ENCODE measurements at regions not wholly inside any gene's neighbourhood (a gene's known extent, or its start where the extent isn't known, plus 50 kb on each side); places are given as distances from the start of the nearest gene placed in this dataset.

- no peak overlapping the region for H2AFZ ChIP-seq (ENCODE audit: low read depth, low read length)
- FAIRE-seq, result no peak
- in situ Hi-C loops (cut with MboI) (no loop called here), intact Hi-C loops (cut with micrococcal nuclease) (no loop called here)
- H3K27me3 ChIP-seq (ENCODE audit: control insufficient read depth in 2 of 2, insufficient read depth in 2 of 2, low read length in 2 of 2), result peaks cover 0 to 24% of the 10 kb centered on the region in 2 experiments; a peak in 2 of 5 replicates
- H3K36me3 ChIP-seq (ENCODE audit: control insufficient read depth, insufficient read depth, low read length), result no peaks in the 10 kb centered on the region
- POLR2A ChIA-PET, result interaction anchor here (0.6 kb wide), 2 partner anchors 15 to 906 kb away, joined by 3 to 4 read pairs; no protein-coding TSS in a partner anchor
- no TSS peak for BruUV-seq (replicated peaks)
- H3K27ac ChIP-seq (ENCODE audit: extremely low read depth, low read depth, low read length), result no peak overlapping the region
- CTCF ChIA-PET (ENCODE audit: low intra/inter-chr PET ratio), result no interaction called here
- H4K20me1 ChIP-seq (replicated peaks; ENCODE audit: control insufficient read depth, insufficient read depth, low read length), result no peaks in the 10 kb centered on the region
- WGBS (ENCODE audit: insufficient coverage, low coverage, missing lambda C conversion rate), result 0% methylated on average over 2 of the region's 2 CpGs
- H3K79me2 ChIP-seq (ENCODE audit: control insufficient read depth, insufficient read depth, low read length), result no peaks in the 10 kb centered on the region
- TF ChIP-seq PTTG1 (tag; IDR thresholded peaks at IDR 0.05; ENCODE audit: low read depth) (no peak), MLLT1 (IDR thresholded peaks at IDR 0.05) (no peak), MLX (CRISPR knock-in tag; conservative IDR thresholded peaks at IDR 0.05) (no peak), EZH2 (IDR thresholded peaks at IDR 0.05; ENCODE audit: borderline replicate concordance, low read depth, low read length) (no peak), ZNF165 (CRISPR knock-in tag; IDR thresholded peaks at IDR 0.05; ENCODE audit: borderline replicate concordance) (no peak), FOXM1 (IDR thresholded peaks at IDR 0.05; ENCODE audit: low read depth) (no peak), FOXM1 (CRISPR knock-in tag; IDR thresholded peaks at IDR 0.05; ENCODE audit: low read depth) (no peak), ELK1 (CRISPR knock-in tag; IDR thresholded peaks at IDR 0.05) (no peak), HLTF (IDR thresholded peaks at IDR 0.05) (no peak), ASH1L (IDR thresholded peaks at IDR 0.05; ENCODE audit: borderline replicate concordance, low read depth, partially characterized antibody) (no peak), MTA3 (IDR thresholded peaks at IDR 0.05; ENCODE audit: borderline replicate concordance) (no peak), ZNF41 (CRISPR knock-in tag; conservative IDR thresholded peaks at IDR 0.05) (no peak), ZEB2 (IDR thresholded peaks at IDR 0.05) (no peak)
- TF ChIP-seq, protein P1, sequence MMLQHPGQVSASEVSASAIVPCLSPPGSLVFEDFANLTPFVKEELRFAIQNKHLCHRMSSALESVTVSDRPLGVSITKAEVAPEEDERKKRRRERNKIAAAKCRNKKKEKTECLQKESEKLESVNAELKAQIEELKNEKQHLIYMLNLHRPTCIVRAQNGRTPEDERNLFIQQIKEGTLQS (IDR thresholded peaks at IDR 0.05), result no peak
- TF ChIP-seq, protein P1 (CRISPR knock-in tag; conservative IDR thresholded peaks at IDR 0.05), result no peak
- TF ChIP-seq, protein P2, sequence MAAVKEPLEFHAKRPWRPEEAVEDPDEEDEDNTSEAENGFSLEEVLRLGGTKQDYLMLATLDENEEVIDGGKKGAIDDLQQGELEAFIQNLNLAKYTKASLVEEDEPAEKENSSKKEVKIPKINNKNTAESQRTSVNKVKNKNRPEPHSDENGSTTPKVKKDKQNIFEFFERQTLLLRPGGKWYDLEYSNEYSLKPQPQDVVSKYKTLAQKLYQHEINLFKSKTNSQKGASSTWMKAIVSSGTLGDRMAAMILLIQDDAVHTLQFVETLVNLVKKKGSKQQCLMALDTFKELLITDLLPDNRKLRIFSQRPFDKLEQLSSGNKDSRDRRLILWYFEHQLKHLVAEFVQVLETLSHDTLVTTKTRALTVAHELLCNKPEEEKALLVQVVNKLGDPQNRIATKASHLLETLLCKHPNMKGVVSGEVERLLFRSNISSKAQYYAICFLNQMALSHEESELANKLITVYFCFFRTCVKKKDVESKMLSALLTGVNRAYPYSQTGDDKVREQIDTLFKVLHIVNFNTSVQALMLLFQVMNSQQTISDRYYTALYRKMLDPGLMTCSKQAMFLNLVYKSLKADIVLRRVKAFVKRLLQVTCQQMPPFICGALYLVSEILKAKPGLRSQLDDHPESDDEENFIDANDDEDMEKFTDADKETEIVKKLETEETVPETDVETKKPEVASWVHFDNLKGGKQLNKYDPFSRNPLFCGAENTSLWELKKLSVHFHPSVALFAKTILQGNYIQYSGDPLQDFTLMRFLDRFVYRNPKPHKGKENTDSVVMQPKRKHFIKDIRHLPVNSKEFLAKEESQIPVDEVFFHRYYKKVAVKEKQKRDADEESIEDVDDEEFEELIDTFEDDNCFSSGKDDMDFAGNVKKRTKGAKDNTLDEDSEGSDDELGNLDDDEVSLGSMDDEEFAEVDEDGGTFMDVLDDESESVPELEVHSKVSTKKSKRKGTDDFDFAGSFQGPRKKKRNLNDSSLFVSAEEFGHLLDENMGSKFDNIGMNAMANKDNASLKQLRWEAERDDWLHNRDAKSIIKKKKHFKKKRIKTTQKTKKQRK (IDR thresholded peaks at IDR 0.05; ENCODE audit: borderline replicate concordance, low read depth, low read length), result no peak
- no peaks in the 10 kb centered on the region for H3K4me1 ChIP-seq (replicated peaks in 1 of 2; ENCODE audit: control insufficient read depth in 2 of 2, insufficient read depth in 2 of 2, low read length in 2 of 2)
- no peaks in the 10 kb centered on the region for H3K9me3 ChIP-seq (replicated peaks; ENCODE audit: control insufficient read depth, insufficient read depth, low read depth, low read length)
- no peak overlapping the region for H3K9ac ChIP-seq (ENCODE audit: insufficient read depth in 1 of 2, low read depth in 2 of 2, low read length in 2 of 2)
- no peak for ATAC-seq
- H3K9me1 ChIP-seq (ENCODE audit: control insufficient read depth, insufficient read depth, low read length), result no peaks in the 10 kb centered on the region
- no peak overlapping the region for H3K4me3 ChIP-seq
- no peak for DNase-seq (ENCODE audit: extremely low read depth in 1 of 4, low spot score in 3 of 4)
- H3K4me2 ChIP-seq (ENCODE audit: insufficient read depth, low read length), result no peak overlapping the region
Measured at GRCh38 chr2:118242216-118242615, 153.9 kb downstream of the INSIG2 start.

Data from K562 (cell line).